ENCODE measurements at regions not wholly inside any gene's neighbourhood (a gene's known extent, or its start where the extent isn't known, plus 50 kb on each side); places are given as distances from the start of the nearest gene placed in this dataset.

GRCh38 chrX:97666890-97667289, 783.2 kb downstream of the RPA4 start:
- no peak for DNase-seq (ENCODE audit: low read depth in 4 of 4, low spot score in 3 of 4)

GRCh38 chrX:97668126-97668525, 784.4 kb downstream of the RPA4 start:
- no peak for DNase-seq (ENCODE audit: low read depth in 4 of 4, low spot score in 3 of 4)

- no peak for DNase-seq (ENCODE audit: low read depth in 4 of 4, low spot score in 3 of 4)
Measured at GRCh38 chrX:97672138-97672537, 788.4 kb downstream of the RPA4 start.

GRCh38 chrX:97672608-97673007, 788.9 kb downstream of the RPA4 start:
- DNase-seq (ENCODE audit: low read depth in 4 of 4, low spot score in 3 of 4), result no peak

- DNase-seq (ENCODE audit: low read depth in 4 of 4, low spot score in 3 of 4), result no peak
Measured at GRCh38 chrX:97673135-97673534, 789.4 kb downstream of the RPA4 start.

GRCh38 chrX:97682991-97683840, 799.5 kb downstream of the RPA4 start:
- DNase-seq (ENCODE audit: low read depth in 4 of 4, low spot score in 3 of 4), result no peak

- DNase-seq (ENCODE audit: low read depth in 4 of 4, low spot score in 3 of 4), result no peak
Measured at GRCh38 chrX:97685753-97686152, 802.0 kb downstream of the RPA4 start.

GRCh38 chrX:97691901-97692455, 808.3 kb downstream of the RPA4 start:
- no peak for DNase-seq (ENCODE audit: low read depth in 4 of 4, low spot score in 3 of 4)

- DNase-seq (ENCODE audit: low read depth in 4 of 4, low spot score in 3 of 4), result no peak
Measured at GRCh38 chrX:97692575-97692974, 808.9 kb downstream of the RPA4 start.

GRCh38 chrX:97700547-97700946, 816.8 kb downstream of the RPA4 start:
- DNase-seq (ENCODE audit: low read depth in 4 of 4, low spot score in 3 of 4), result no peak

GRCh38 chrX:97704474-97704873, 820.8 kb downstream of the RPA4 start:
- no peak for DNase-seq (ENCODE audit: low read depth in 4 of 4, low spot score in 3 of 4)

- no peak for DNase-seq (ENCODE audit: low read depth in 4 of 4, low spot score in 3 of 4)
Measured at GRCh38 chrX:97704881-97705280, 821.2 kb downstream of the RPA4 start.

- DNase-seq (ENCODE audit: low read depth in 4 of 4, low spot score in 3 of 4), result no peak
Measured at GRCh38 chrX:97705936-97706335, 822.2 kb downstream of the RPA4 start.

GRCh38 chrX:97714072-97714471, 830.4 kb downstream of the RPA4 start:
- no peak for DNase-seq (ENCODE audit: low read depth in 4 of 4, low spot score in 3 of 4)

GRCh38 chrX:97728215-97728614, 844.5 kb downstream of the RPA4 start:
- DNase-seq (ENCODE audit: low read depth in 4 of 4, low spot score in 3 of 4), result no peak

- DNase-seq (ENCODE audit: low read depth in 4 of 4, low spot score in 3 of 4), result no peak
Measured at GRCh38 chrX:97740044-97740443, 856.3 kb downstream of the RPA4 start.

GRCh38 chrX:97740886-97741285, 857.2 kb downstream of the RPA4 start:
- no peak for DNase-seq (ENCODE audit: low read depth in 4 of 4, low spot score in 3 of 4)

GRCh38 chrX:97743014-97743413, 859.3 kb downstream of the RPA4 start:
- no peak for DNase-seq (ENCODE audit: low read depth in 4 of 4, low spot score in 3 of 4)

- no peak for DNase-seq (ENCODE audit: low read depth in 4 of 4, low spot score in 3 of 4)
Measured at GRCh38 chrX:97747346-97747745, 863.6 kb downstream of the RPA4 start.

GRCh38 chrX:97751016-97751415, 867.3 kb downstream of the RPA4 start:
- DNase-seq (ENCODE audit: low read depth in 4 of 4, low spot score in 3 of 4), result no peak

GRCh38 chrX:97751735-97752134, 868.0 kb downstream of the RPA4 start:
- DNase-seq (ENCODE audit: low read depth in 4 of 4, low spot score in 3 of 4), result no peak

GRCh38 chrX:97756879-97757278, 873.2 kb downstream of the RPA4 start:
- no peak for DNase-seq (ENCODE audit: low read depth in 4 of 4, low spot score in 3 of 4)

Measured in right renal pelvis (tissue), 4 donors.